Spleen (tissue), 11 donors: ENCODE measurements at regions not wholly inside any gene's neighbourhood (a gene's known extent, or its start where the extent isn't known, plus 50 kb on each side); places are given as distances from the start of the nearest gene placed in this dataset.

Source experiments
- DNase-seq: peaks from one replicate; pipeline ENCODE4 v3.0.0-alpha.2; 2020
- H3K27ac ChIP-seq, 8 donors: fragments of 200-600 bp; sonication (generic) in 7 of 8; 1 replicate in 4 of 8; 2 replicates in 4 of 8; pipeline versions ENCODE4 v1.5.0 to v1.8.0; 2016 to 2021; ENCODE audit warnings: inconsistent platforms in 4 of 8, mild to moderate bottlenecking in 4 of 8, moderate library complexity in 1 of 8
- H3K27me3 ChIP-seq, 7 donors: fragments of 200-600 bp; sonication (generic) in 6 of 7; replicated peaks in 1 of 7; 1 replicate in 4 of 7; 2 replicates in 3 of 7; pipeline versions ENCODE4 v1.5.0 to v1.8.0; 2016 to 2021; ENCODE audit warnings: inconsistent platforms in 3 of 7, mild to moderate bottlenecking in 1 of 7
- H3K36me3 ChIP-seq, 6 donors: fragments of 200-600 bp; sonication (generic) in 5 of 6; 1 replicate in 4 of 6; 2 replicates in 2 of 6; pipeline versions ENCODE4 v1.5.0 to v1.8.0; 2016 to 2021; ENCODE audit warnings: inconsistent platforms in 2 of 6
- H3K4me1 ChIP-seq, 6 donors: fragments of 200-600 bp; sonication (generic) in 5 of 6; 1 replicate in 3 of 6; 2 replicates in 3 of 6; pipeline versions ENCODE4 v1.5.0 to v1.8.0; 2016 to 2021; ENCODE audit warnings: inconsistent platforms in 3 of 6
- H3K4me3 ChIP-seq, 8 donors: fragments of 200-600 bp; sonication (generic) in 7 of 8; 1 replicate in 4 of 8; 2 replicates in 4 of 8; pipeline versions ENCODE4 v1.5.0 to v1.8.0; 2016 to 2021; ENCODE audit warnings: inconsistent platforms in 4 of 8, mild to moderate bottlenecking in 4 of 8, moderate library complexity in 2 of 8
- H3K9me3 ChIP-seq, 8 donors: fragments of 200-600 bp; sonication (generic) in 7 of 8; 1 replicate in 4 of 8; 2 replicates in 4 of 8; pipeline versions ENCODE4 v1.5.0 to v1.8.0; 2016 to 2021; ENCODE audit warnings: inconsistent platforms in 4 of 8
- POLR2A ChIP-seq, 3 donors: fragments of 450-650 bp; IDR thresholded peaks; one replicate each; pipeline ENCODE4 v1.5.1; 2017; ENCODE audit warnings: antibody characterized with exemption in 3 of 3, mild to moderate bottlenecking in 1 of 3
- POLR2AphosphoS5 ChIP-seq, 3 donors: sonication (generic); formaldehyde crosslinking; IDR thresholded peaks; one replicate each; pipeline ENCODE4 v1.5.1; 2017; ENCODE audit warnings: antibody characterized with exemption in 3 of 3
- WGBS, 5 donors: extraction: QIAGEN DNeasy Blood & Tissue Kit in 3 of 5; methylation state at CpG; one replicate each; pipeline versions ENCODE4 v1.1.5 to v1.1.7; 2013 to 2018; 5-methylcytosine and 5-hydroxymethylcytosine counted together
- intact Hi-C: fragments of 100-400 bp; cut with DNase I; formaldehyde crosslinking; loops from one replicate; pipeline ENCODE4 v1.15.0; 2023; ENCODE audit warnings: low total_unique reads
- TF ChIP-seq, protein P1 (sequence below), 11 experiments: fragments of 200-600 bp in 7 of 11; fragments of 450-650 bp in 4 of 11; sonication (generic) in 4 of 11; IDR thresholded peaks in 8 of 11; conservative IDR thresholded peaks in 3 of 11; 1 replicate in 7 of 11; 2 replicates in 4 of 11; pipeline versions ENCODE4 v1.4.0 to v1.8.0; 2016 to 2021; ENCODE audit warnings: antibody characterized with exemption in 11 of 11, inconsistent platforms in 4 of 11, mild to moderate bottlenecking in 1 of 11
- donor health status: healthy with polysubstance abuse.
- donor health status: DM: no; HTN: no; CAD: no; lungs with moderate emphysema.
- donor health status: DM: no; HTN: no; CAD: no.
- donor health status: Bipolar disorder and iron deficiency.
- donor health status: healthy.
- donor health status: DM: no; HTN: no; CAD: no.
- donor health status: DM: yes; HTN: yes; CAD: no.

GRCh38 chr2:8168022-8168717 lies 513.7 kb upstream of the ID2 start:
- no peak for TF ChIP-seq POLR2AphosphoS5 (IDR thresholded peaks at IDR 0.05)
- no peak for TF ChIP-seq POLR2A (IDR thresholded peaks at IDR 0.05)
- TF ChIP-seq, protein P1, sequence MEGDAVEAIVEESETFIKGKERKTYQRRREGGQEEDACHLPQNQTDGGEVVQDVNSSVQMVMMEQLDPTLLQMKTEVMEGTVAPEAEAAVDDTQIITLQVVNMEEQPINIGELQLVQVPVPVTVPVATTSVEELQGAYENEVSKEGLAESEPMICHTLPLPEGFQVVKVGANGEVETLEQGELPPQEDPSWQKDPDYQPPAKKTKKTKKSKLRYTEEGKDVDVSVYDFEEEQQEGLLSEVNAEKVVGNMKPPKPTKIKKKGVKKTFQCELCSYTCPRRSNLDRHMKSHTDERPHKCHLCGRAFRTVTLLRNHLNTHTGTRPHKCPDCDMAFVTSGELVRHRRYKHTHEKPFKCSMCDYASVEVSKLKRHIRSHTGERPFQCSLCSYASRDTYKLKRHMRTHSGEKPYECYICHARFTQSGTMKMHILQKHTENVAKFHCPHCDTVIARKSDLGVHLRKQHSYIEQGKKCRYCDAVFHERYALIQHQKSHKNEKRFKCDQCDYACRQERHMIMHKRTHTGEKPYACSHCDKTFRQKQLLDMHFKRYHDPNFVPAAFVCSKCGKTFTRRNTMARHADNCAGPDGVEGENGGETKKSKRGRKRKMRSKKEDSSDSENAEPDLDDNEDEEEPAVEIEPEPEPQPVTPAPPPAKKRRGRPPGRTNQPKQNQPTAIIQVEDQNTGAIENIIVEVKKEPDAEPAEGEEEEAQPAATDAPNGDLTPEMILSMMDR (IDR thresholded peaks at IDR 0.05 in 8 of 11, conservative IDR thresholded peaks at IDR 0.05 in 3 of 11): no peak
- 78 to 85% (median 80%) methylated on average over 8 of the region's 8 CpGs for WGBS, 5 donors
- no peak for DNase-seq
- no peaks in the 10 kb centered on the region for H3K27me3 ChIP-seq
- no peaks in the 10 kb centered on the region for H3K36me3 ChIP-seq
- H3K4me3 ChIP-seq: no peak overlapping the region
- H3K4me1 ChIP-seq: peaks cover 0 to 11% (median 3%) of the 10 kb centered on the region in 6 donors
- intact Hi-C loops: no loop called here
- no peaks in the 10 kb centered on the region for H3K9me3 ChIP-seq
- H3K27ac ChIP-seq: no peak overlapping the region

DNA sequence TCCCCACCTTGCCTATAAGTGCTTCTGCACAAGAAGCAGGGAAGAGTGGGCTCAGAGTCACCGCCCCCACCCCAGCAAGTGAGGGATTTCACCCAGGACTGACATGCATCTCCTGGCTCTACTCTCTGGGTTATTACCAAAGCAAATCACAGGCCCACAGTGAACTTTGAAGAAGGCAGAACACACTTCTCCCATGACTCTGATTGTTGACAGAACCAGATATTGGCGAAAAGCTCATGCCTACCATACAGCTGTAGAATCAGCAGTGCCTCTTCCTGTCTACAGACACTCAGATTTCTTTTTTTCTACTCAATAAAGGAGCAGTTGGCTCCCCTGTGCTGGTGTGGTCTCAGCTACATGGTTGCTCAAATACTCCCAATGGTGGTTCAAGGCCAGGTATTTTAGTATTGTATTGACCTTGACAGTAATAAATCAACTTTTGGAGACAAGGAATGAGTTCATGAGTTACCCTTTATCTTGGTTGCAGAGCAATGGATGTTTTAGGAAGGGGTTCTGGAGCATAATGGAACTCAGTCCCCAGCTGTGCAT lies 512.9 kb upstream of the ID2 start:
- TF ChIP-seq, protein P1 (IDR thresholded peaks at IDR 0.05 in 8 of 11, conservative IDR thresholded peaks at IDR 0.05 in 3 of 11): no peak
- TF ChIP-seq POLR2AphosphoS5 (IDR thresholded peaks at IDR 0.05) (no peak), POLR2A (IDR thresholded peaks at IDR 0.05) (no peak)
- DNase-seq: no peak
- WGBS, 5 donors: 86 to 91% (median 90%) methylated on average over 2 of the region's 2 CpGs
- Histone ChIP-seq H3K9me3 (no peaks in the 10 kb centered on the region), H3K27ac (no peak overlapping the region), H3K4me3 (no peak overlapping the region), H3K4me1 (peaks cover 0 to 16% (median 4%) of the 10 kb centered on the region in 6 donors), H3K36me3 (no peaks in the 10 kb centered on the region), H3K27me3 (no peaks in the 10 kb centered on the region)
- intact Hi-C loops: no loop called here

DNA sequence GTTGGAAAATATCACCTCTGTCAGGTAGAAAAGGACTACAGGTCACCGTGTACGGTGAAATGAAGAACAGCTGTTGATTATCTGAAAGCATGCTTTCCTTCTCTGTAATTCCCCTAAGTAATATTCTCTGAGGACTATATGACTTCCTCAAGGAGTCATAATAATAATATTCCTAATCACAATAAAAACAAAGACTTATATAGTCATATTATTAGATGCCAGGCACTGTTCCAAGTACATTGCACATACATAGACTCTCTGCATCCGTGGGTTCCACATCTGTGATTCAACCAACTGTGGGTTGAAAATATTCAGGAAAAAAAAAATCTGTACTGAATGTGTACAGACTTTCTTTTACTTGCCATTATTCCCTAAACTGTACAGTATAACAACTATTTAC lies 512.4 kb upstream of the ID2 start:
- 78 to 92% (median 84%) methylated on average over 3 of the region's 3 CpGs for WGBS, 5 donors
- H3K9me3 ChIP-seq: no peaks in the 10 kb centered on the region
- intact Hi-C loops: no loop called here

More for the DNA sequence above, 512.4 kb upstream of the ID2 start:
- peaks cover 0 to 16% (median 4%) of the 10 kb centered on the region in 6 donors for H3K4me1 ChIP-seq
- H3K36me3 ChIP-seq: no peaks in the 10 kb centered on the region
- no peak overlapping the region for H3K4me3 ChIP-seq
- H3K27ac ChIP-seq: no peak overlapping the region
- H3K27me3 ChIP-seq: no peaks in the 10 kb centered on the region
- DNase-seq: no peak
- TF ChIP-seq POLR2A (IDR thresholded peaks at IDR 0.05) (no peak), POLR2AphosphoS5 (IDR thresholded peaks at IDR 0.05) (no peak)
- TF ChIP-seq, protein P1 (IDR thresholded peaks at IDR 0.05 in 8 of 11, conservative IDR thresholded peaks at IDR 0.05 in 3 of 11): no peak
